OCI-LY3 (cell line): ENCODE measurements at regions not wholly inside any gene's neighbourhood (a gene's known extent, or its start where the extent isn't known, plus 50 kb on each side); places are given as distances from the start of the nearest gene placed in this dataset.
A peak's percentile ranks its signal among the peaks of the same experiment; 100 is the strongest.

Experiments used
- H2AFZ ChIP-seq: fragments of 200-600, 300-600 bp; shearing (Covaris generic); 2 replicates; pipeline ENCODE4 v1.6.0; 2014; ENCODE audit warnings: antibody characterized with exemption, low read depth, low read length
- H3K27ac ChIP-seq: fragments of 200-600, 300-600 bp; sonication (generic); 2 replicates; pipeline ENCODE4 v1.5.1; 2014; ENCODE audit warnings: mild to moderate bottlenecking, low read length, moderate library complexity, mixed read lengths
- H3K27me3 ChIP-seq: fragments of 200-600, 300-600 bp; sonication (generic); 2 replicates; pipeline ENCODE4 v1.6.1; 2014; ENCODE audit warnings: low read depth, low read length, mixed read lengths
- H3K36me3 ChIP-seq: fragments of 200-600, 300-600 bp; sonication (generic); replicated peaks from 2 replicates; pipeline ENCODE3; 2014; ENCODE audit warnings: low read depth, low read length, mixed read lengths
- H3K4me1 ChIP-seq: fragments of 300-600, 200-600 bp; sonication (generic); 2 replicates; pipeline ENCODE4 v1.6.1; 2014; ENCODE audit warnings: low read length, mixed read lengths
- H3K4me2 ChIP-seq: fragments of 200-600, 300-600 bp; sonication (generic); 2 replicates; pipeline ENCODE4 v1.6.1; 2014; ENCODE audit warnings: low read length, mixed read lengths
- H3K4me3 ChIP-seq: fragments of 300-600, 200-600 bp; sonication (generic); 2 replicates; pipeline ENCODE4 v1.5.1; 2014; ENCODE audit warnings: antibody characterized with exemption, mild to moderate bottlenecking, low read length, moderate library complexity
- H3K79me2 ChIP-seq: fragments of 300-600, 200-600 bp; shearing (Covaris generic); 2 replicates; pipeline ENCODE4 v1.6.1; 2014; ENCODE audit warnings: mild to moderate bottlenecking, low read length, mixed read lengths
- H3K9ac ChIP-seq: fragments of 300-600, 200-600 bp; shearing (Covaris generic); 2 replicates; pipeline ENCODE4 v1.6.0; 2014; ENCODE audit warnings: mild to moderate bottlenecking, low read length, moderate library complexity
- H3K9me3 ChIP-seq: fragments of 200-600, 300-600 bp; shearing (Covaris generic); 2 replicates; pipeline ENCODE4 v1.6.1; 2014; ENCODE audit warnings: low read length, mixed read lengths; ENCODE audit not compliant: insufficient read depth
- H4K20me1 ChIP-seq: fragments of 200-600, 300-600 bp; sonication (generic); 2 replicates; pipeline ENCODE4 v1.6.1; 2016; ENCODE audit warnings: low read length, mixed read lengths; ENCODE audit not compliant: insufficient read depth
- CTCF ChIP-seq: fragments of 200-600, 300-600 bp; sonication (generic); IDR thresholded peaks from 2 replicates; pipeline ENCODE4 v1.5.1; 2014; ENCODE audit warnings: antibody characterized with exemption, low read length, low read depth
- EZH2phosphoT487 ChIP-seq: fragments of 200-600 bp; shearing (Covaris generic); IDR thresholded peaks from 2 replicates; pipeline ENCODE4 v1.6.1; 2018; ENCODE audit warnings: antibody characterized with exemption, mixed run types, low read depth

GRCh38 chr14:43012817-43013216, 1406.1 kb downstream of the LRFN5 start:
- no peak overlapping the region for H3K9ac ChIP-seq
- no peak for TF ChIP-seq CTCF
- TF ChIP-seq EZH2phosphoT487 = no peak
- H3K79me2 ChIP-seq = no peaks in the 10 kb centered on the region
- no peaks in the 10 kb centered on the region for H4K20me1 ChIP-seq
- no peaks in the 10 kb centered on the region for H3K36me3 ChIP-seq
- no peak overlapping the region for H3K27ac ChIP-seq
- peaks cover 4% of the 10 kb centered on the region; the same call in 1 of the 2 replicates for H3K9me3 ChIP-seq
- no peak overlapping the region for H2AFZ ChIP-seq
- H3K4me3 ChIP-seq = no peak overlapping the region
- no peaks in the 10 kb centered on the region for H3K4me1 ChIP-seq
- no peak overlapping the region for H3K4me2 ChIP-seq
- H3K27me3 ChIP-seq = no peaks in the 10 kb centered on the region

DNA sequence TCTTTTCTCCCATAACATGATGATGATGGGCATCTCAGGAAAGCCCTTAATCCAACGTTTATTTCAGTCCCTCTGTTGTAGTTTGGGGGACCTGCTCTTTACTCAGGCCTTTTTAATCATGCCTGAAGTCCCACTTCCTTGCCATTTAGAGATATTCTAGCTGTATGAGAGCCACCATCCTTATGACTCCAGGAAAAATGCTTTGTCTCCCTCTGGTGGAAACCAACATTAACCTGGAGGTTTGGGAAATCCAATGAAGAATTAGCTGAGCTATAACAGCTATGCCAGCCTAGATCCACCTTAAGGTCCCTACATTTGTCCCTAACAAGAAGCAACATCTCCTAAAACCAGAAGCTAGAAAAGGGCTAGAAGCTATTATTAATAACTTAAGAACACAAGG, 1399.1 kb downstream of the LRFN5 start:
- no peak overlapping the region for H3K27ac ChIP-seq
- H3K9me3 ChIP-seq = peaks cover 23% of the 10 kb centered on the region
- TF ChIP-seq EZH2phosphoT487 = no peak
- TF ChIP-seq CTCF = 0 out of 2 replicates have a peak, but pooled peaks have one; percentile 16
- no peak overlapping the region for H2AFZ ChIP-seq
- H3K79me2 ChIP-seq = no peaks in the 10 kb centered on the region
- no peak overlapping the region for H3K4me2 ChIP-seq
- no peaks in the 10 kb centered on the region for H3K27me3 ChIP-seq
- no peak overlapping the region for H3K9ac ChIP-seq
- peaks cover 10% of the 10 kb centered on the region for H3K36me3 ChIP-seq
- H4K20me1 ChIP-seq = no peaks in the 10 kb centered on the region
- H3K4me1 ChIP-seq = no peaks in the 10 kb centered on the region
- no peak overlapping the region for H3K4me3 ChIP-seq

GRCh38 chr14:43003845-43004244, 1397.2 kb downstream of the LRFN5 start:
- Histone ChIP-seq H3K4me2 (no peak overlapping the region), H3K27ac (no peak overlapping the region), H2AFZ (no peak overlapping the region), H3K9ac (no peak overlapping the region), H3K4me3 (no peak overlapping the region), H3K36me3 (peaks cover 10% of the 10 kb centered on the region), H4K20me1 (no peaks in the 10 kb centered on the region), H3K9me3 (peaks cover 19% of the 10 kb centered on the region; the same call in 1 of the 2 replicates), H3K27me3 (no peaks in the 10 kb centered on the region), H3K79me2 (no peaks in the 10 kb centered on the region), H3K4me1 (no peaks in the 10 kb centered on the region)
- TF ChIP-seq EZH2phosphoT487 (no peak), CTCF (no peak)

GRCh38 chr14:43001731-43002130, 1395.1 kb downstream of the LRFN5 start:
- H3K4me1 ChIP-seq = no peaks in the 10 kb centered on the region
- H3K9ac ChIP-seq = no peak overlapping the region
- H3K27me3 ChIP-seq = no peaks in the 10 kb centered on the region
- peaks cover 19% of the 10 kb centered on the region; the same call in 1 of the 2 replicates for H3K9me3 ChIP-seq
- H2AFZ ChIP-seq = no peak overlapping the region
- peaks cover 10% of the 10 kb centered on the region for H3K36me3 ChIP-seq
- TF ChIP-seq EZH2phosphoT487 (no peak), CTCF (no peak)
- no peaks in the 10 kb centered on the region for H4K20me1 ChIP-seq
- no peaks in the 10 kb centered on the region for H3K79me2 ChIP-seq
- no peak overlapping the region for H3K4me3 ChIP-seq
- no peak overlapping the region for H3K4me2 ChIP-seq
- no peak overlapping the region for H3K27ac ChIP-seq
